Gastrocnemius medialis (tissue), 4 donors: ENCODE measurements at regions not wholly inside any gene's neighbourhood (a gene's known extent, or its start where the extent isn't known, plus 50 kb on each side); places are given as distances from the start of the nearest gene placed in this dataset.
"Not testable (repeated sequence)": the region's sequence is repeated elsewhere in the genome, so short reads cannot be mapped to it uniquely, and the experiment has no call there.

Experiments used
- ATAC-seq, 2 donors: fragments of 150-250 bp; one replicate each; pipeline ENCODE4 v1.9.1; 2016
- DNase-seq, 2 donors: peaks; one replicate each; pipeline ENCODE4 v3.0.0-alpha.2; 2019
- H3K27ac ChIP-seq, 4 donors: fragments of 200-600 bp; sonication (generic); 1 replicate in 1 of 4; 2 replicates in 3 of 4; pipeline ENCODE4 v1.5.1; 2016 to 2018; ENCODE audit warnings: mild to moderate bottlenecking in 2 of 4, moderate library complexity in 1 of 4
- H3K27me3 ChIP-seq, 3 donors: fragments of 200-600 bp; sonication (generic) in 2 of 3; 1 replicate in 1 of 3; 2 replicates in 2 of 3; pipeline versions ENCODE4 v1.5.1 to v1.6.0; 2016 to 2019; ENCODE audit warnings: mild to moderate bottlenecking in 1 of 3, moderate library complexity in 1 of 3
- H3K36me3 ChIP-seq, 2 donors: fragments of 200-600 bp; sonication (generic) in 1 of 2; one replicate each; pipeline ENCODE4 v1.5.1; 2017 to 2018
- H3K4me1 ChIP-seq, 2 donors: fragments of 200-600 bp; sonication (generic) in 1 of 2; one replicate each; pipeline ENCODE4 v1.5.1; 2016 to 2017; ENCODE audit warnings: mild to moderate bottlenecking in 2 of 2
- H3K4me3 ChIP-seq, 4 donors: fragments of 200-600 bp; sonication (generic) in 3 of 4; 1 replicate in 1 of 4; 2 replicates in 3 of 4; pipeline ENCODE4 v1.5.1; 2016 to 2019; ENCODE audit warnings: mild to moderate bottlenecking in 2 of 4
- H3K9me3 ChIP-seq, 3 donors: fragments of 200-600 bp; sonication (generic) in 2 of 3; 1 replicate in 1 of 3; 2 replicates in 2 of 3; pipeline ENCODE4 v1.5.1; 2016 to 2019
- in situ Hi-C, 4 donors: fragments of 200-750 bp; cut with MboI; loops; one replicate each; pipeline versions ENCODE4 v1.15.0 to v1.8.0; 2017; ENCODE audit warnings: low sequenced_read_pairs in 4 of 4
- intact Hi-C: fragments of 100-400 bp; cut with DNase I; formaldehyde crosslinking; loops from one replicate; pipeline ENCODE4 v1.15.1; 2023; ENCODE audit warnings: low total_unique reads

DNA sequence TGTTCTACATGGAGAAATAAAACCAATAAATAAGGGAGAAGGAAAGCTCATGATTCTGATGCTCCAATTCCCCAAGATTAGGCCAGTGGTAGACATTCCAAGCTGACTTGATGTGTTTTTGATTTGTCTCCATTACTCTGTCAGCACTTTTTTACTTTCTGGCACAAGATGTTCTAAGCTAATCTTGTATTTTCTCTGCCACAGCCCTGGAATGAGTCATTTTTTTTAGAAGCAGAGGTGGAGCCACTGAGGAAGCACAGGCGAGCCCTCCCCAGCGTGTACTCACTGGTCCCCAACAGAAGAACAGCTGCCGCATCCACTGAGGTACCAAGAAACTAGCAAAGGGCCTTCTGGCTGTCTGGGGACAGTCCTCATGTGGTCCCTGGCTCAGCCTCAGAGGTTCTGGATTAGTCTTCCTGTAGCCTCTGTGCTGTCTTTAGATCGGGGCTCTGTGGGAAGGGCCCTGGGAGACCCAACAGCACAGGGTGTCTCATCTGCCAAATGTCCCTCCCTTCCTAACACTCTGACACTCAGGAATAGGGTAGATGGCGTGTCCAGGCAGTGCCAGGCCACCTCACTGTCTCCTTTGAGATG, 117.9 kb upstream of the ZNF519 start:
- H3K36me3 ChIP-seq, ATAC-seq, H3K27me3 ChIP-seq, H3K27ac ChIP-seq, H3K4me1 ChIP-seq, in situ Hi-C loops, H3K4me3 ChIP-seq, H3K9me3 ChIP-seq, intact Hi-C loops, DNase-seq: not testable (repeated sequence)

DNA sequence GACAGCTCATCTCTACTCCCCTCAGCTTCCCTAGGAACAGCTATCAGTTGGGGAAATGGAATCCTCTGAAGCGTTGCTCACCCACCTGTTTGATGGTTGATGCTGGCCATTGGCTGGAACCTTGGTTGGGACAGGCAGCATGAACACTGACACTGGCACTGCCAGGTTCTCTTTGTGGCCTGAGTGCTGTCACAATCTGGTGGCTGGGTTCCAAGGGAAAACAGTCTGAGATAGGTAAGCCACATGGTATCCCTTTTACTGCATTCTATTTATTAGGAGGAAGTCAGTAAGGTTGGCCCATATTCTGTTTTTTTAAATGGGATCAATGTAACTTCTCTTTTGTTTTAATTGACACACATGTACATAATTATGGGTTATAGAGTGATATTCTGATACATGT, 107.0 kb upstream of the ZNF519 start:
- H3K36me3 ChIP-seq, H3K27ac ChIP-seq, H3K9me3 ChIP-seq, in situ Hi-C loops, DNase-seq, intact Hi-C loops, H3K4me3 ChIP-seq, H3K27me3 ChIP-seq, ATAC-seq, H3K4me1 ChIP-seq: not testable (repeated sequence)

- H3K27me3 ChIP-seq, ATAC-seq, H3K36me3 ChIP-seq, H3K27ac ChIP-seq, in situ Hi-C loops, H3K9me3 ChIP-seq, H3K4me1 ChIP-seq, DNase-seq, H3K4me3 ChIP-seq, intact Hi-C loops: not testable (repeated sequence)
Measured at GRCh38 chr18:14236356-14237048, 104.3 kb upstream of the ZNF519 start.

- DNase-seq, H3K36me3 ChIP-seq, intact Hi-C loops, in situ Hi-C loops, H3K4me1 ChIP-seq, H3K27ac ChIP-seq, H3K27me3 ChIP-seq, H3K4me3 ChIP-seq, ATAC-seq, H3K9me3 ChIP-seq: not testable (repeated sequence)
Measured at GRCh38 chr18:14225286-14225679, 93.0 kb upstream of the ZNF519 start.

DNA sequence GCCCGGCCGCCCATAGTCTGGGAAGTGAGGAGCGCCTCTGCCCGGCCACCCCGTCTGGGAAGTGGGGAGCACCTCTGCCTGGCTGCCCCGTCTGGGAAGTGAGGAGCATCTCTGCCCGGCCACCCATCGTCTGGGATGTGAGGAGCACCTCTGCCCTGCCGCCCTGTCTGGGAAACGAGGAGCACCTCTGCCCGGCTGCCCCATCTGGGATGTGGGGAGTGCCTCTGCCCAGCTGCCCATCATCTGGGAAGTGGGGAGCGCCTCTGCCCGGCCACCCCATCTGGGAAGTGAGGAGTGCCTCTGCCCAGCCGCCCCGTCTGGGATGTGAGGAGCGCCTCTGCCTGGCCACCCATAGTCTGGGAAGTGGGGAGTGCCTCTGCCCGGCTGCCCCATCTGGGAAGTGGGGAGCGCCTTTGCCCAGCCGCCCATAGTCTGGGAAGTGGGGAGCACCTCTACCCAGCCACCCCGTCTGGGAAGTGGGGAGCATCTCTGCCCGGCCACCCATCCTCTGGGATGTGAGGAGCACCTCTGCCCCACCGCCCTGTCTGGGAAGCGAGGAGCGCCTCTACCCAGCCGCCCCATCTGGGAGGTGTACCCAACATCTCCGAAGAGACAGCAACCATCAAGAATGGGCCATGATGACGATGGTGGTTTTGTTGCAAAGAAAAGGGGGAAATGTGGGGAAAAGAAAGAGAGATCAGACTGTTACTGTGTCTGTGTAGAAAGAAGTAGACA, 92.5 kb upstream of the ZNF519 start:
- H3K9me3 ChIP-seq, in situ Hi-C loops, H3K4me3 ChIP-seq, ATAC-seq, DNase-seq, intact Hi-C loops, H3K4me1 ChIP-seq, H3K27me3 ChIP-seq, H3K27ac ChIP-seq, H3K36me3 ChIP-seq: not testable (repeated sequence)

DNA sequence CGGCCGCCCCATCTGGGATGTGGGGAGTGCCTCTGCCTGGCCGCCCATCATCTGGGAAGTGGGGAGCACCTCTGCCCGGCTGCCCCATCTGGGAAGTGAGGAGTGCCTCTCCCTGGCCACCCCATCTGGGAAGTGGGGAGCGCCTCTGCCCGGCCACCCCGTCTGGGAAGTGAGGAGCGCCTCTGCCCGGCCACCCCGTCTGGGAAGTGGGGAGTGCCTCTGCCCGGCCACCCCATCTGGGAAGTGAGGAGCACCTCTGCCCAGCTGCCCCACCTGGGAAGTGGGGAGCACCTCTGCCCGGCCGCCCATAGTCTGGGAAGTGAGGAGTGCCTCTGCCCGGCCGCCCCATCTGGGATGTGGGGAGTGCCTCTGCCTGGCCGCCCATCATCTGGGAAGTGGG, 91.7 kb upstream of the ZNF519 start:
- H3K27ac ChIP-seq, in situ Hi-C loops, DNase-seq, H3K9me3 ChIP-seq, ATAC-seq, H3K27me3 ChIP-seq, H3K4me3 ChIP-seq, intact Hi-C loops, H3K4me1 ChIP-seq, H3K36me3 ChIP-seq: not testable (repeated sequence)

DNA sequence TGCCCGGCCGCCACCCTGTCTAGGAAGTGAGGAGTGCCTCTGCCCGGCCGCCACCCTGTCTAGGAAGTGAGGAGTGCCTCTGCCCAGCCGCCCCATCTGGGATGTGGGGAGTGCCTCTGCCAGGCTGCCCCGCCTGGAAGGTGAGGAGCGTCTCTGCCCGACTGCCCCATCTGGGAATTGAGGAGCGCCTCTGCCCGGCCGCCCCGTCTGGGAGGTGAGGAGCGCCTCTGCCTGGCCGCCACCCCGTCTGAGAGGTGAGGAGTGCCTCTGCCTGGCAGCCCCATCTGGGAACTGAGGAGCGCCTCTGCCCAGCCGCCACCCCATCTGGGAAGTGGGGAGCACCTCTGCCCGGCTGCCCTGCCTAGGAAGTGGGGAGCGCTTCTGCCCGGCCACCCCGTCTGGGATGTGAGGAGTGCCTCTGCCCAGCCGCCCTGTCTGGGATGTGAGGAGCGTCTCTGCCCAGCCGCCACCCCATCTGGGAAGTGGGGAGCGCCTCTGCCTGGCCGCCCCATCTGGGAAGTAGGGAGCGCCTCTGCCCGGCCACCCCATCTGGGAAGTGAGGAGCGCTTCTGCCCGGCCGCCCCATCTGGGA, 91.1 kb upstream of the ZNF519 start:
- H3K4me1 ChIP-seq, H3K4me3 ChIP-seq, ATAC-seq, H3K27ac ChIP-seq, intact Hi-C loops, H3K36me3 ChIP-seq, H3K9me3 ChIP-seq, DNase-seq, in situ Hi-C loops, H3K27me3 ChIP-seq: not testable (repeated sequence)

DNA sequence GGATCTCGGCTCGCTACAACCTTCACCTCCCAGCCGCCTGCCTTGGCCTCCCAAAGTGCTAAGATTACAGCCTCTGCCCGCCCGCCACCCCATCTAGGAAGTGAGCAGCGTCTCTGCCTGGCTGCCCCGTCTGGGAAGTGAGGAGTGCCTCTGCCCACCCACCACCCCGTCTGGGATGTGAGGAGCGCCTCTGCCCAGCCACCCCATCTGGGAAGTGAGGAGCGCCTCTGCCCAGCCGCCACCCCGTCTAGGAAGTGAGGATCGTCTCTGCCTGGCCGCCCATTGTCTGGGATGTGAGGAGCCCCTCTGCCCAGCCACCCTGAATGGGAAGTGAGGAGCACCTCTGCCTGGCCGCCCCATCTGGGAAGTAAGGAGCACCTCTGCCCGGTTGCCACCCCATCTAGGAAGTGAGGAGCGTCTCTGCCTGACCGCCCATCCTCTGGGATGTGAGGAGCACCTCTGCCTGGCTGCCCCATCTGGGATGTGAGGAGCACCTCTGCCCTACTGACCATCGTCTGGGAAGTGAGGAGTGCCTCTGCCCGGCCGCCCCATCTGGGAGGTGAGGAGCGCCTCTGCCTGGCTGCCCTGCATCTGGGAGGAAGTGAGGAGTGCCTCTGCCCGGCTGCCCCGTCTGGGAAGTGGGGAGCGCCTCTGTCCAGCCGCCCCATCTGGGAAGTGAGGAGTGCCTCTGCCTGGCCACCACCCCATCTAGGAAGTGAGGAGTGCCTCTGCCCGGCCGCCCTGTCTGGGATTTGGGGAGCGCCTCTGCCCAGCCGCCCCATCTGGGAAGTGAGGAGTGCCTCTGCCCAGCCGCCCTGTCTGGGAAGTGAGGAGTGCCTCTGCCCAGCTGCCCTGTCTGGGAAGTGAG, 90.4 kb upstream of the ZNF519 start:
- ATAC-seq, H3K36me3 ChIP-seq, in situ Hi-C loops, H3K27me3 ChIP-seq, H3K4me1 ChIP-seq, DNase-seq, H3K9me3 ChIP-seq, H3K4me3 ChIP-seq, H3K27ac ChIP-seq, intact Hi-C loops: not testable (repeated sequence)
